UCSD-AML1 (cell line): ENCODE measurements at regions not wholly inside any gene's neighbourhood (a gene's known extent, or its start where the extent isn't known, plus 50 kb on each side); places are given as distances from the start of the nearest gene placed in this dataset.
"Not testable (repeated sequence)": the region's sequence is repeated elsewhere in the genome, so short reads cannot be mapped to it uniquely, and the experiment has no call there.

ENCODE experiments used
- DNase-seq: peaks from one replicate; lab custom pipeline; 2025; ENCODE audit not compliant: unreplicated experiment; lab: John Stamatoyannopoulos, UW

DNA sequence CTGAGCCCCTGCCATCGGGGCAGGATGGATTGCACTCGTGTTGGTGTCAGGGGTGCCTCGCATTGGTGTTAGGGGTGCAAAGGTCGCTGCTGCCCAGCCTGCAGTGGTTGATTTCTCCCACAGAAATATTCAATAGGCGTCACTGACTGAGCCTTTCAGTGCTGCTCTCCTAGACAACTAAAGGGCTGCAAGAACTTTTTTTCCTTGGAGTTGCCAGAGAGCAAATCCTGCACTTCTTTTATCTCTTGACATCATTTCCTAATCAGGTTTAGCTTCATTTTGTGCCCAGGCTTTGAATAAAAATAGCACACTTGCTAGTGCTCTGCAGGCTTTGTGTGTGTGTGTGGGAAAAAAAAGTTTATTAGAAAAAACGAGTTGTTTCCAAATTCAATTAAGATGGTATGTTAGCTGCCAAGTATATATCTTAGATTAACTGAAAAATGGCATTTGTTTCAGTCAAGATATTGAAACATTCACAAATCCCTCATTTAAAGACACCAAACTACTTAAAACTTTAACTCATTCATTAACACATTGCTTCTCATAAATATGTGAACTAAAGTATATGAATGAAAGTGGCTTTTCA is 125.6 kb downstream of the SOCS6 start:
- no peak for DNase-seq

DNA sequence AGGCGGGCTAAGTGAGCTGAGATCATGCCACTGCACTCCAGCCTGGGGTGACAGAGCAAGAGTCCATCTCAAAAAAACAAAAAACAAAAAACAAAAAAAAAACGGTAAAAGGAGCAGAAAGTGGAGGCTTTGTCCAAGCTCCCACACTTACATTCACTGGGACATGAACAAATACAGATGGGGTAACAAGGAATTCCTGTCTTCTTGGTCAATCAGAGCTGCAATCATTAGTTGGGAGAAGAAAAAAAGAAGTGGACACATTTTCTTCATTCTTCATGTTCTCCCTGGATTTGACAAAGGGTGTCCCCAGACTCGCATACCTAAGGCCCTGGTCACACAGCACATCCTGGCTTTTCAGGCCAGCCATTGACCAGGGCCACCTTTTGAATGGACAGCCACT is 124.6 kb downstream of the SOCS6 start:
- DNase-seq: no peak

GRCh38 chr18:70411876-70412435 is 123.1 kb downstream of the SOCS6 start:
- DNase-seq: no peak

- peak; percentile 9 for DNase-seq
Measured at GRCh38 chr18:70411307-70411706, 122.5 kb downstream of the SOCS6 start.

- no peak for DNase-seq
Measured at GRCh38 chr18:70405052-70405451, 116.2 kb downstream of the SOCS6 start.

DNA sequence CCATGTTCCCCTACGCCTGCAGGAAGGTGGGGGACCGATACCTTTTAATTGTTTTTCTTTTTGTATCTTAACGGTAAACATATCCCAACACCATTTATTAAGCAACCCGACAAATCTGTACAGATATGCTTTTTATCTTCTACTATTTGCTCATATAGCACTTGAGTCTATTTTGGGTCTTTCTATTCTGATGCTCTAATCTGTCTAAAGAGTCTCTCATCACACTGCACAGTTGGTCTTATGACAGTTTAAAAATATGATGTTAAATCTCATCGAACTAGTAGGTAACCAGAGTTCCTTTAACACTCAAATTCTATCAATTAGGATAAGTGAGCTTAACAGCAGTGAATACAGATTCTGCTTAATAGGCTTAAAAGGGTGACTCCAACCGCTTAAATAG is 111.6 kb downstream of the SOCS6 start:
- no peak for DNase-seq

DNA sequence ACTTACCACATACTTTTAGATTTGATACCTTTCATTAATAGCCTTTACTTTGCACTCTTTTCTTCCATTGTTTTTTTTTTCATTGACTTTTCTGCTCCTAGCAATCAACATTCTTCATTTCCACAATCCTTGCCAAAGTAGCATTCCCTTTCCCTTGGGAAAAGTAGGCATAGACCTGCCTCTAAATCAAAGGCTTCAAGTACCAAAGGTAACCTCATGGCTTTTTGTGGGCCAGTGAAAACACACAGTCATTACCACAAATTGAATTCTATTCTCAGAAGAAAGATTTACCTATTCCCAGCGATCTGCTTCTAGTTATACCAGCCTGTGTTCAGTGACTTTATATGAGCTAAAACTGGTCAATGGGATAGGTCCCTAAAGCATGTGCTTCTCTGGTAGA is 109.2 kb downstream of the SOCS6 start:
- no peak for DNase-seq

GRCh38 chr18:70397259-70397925 is 108.5 kb downstream of the SOCS6 start:
- no peak for DNase-seq

GRCh38 chr18:70395771-70396170 is 106.9 kb downstream of the SOCS6 start:
- DNase-seq: not testable (repeated sequence)

GRCh38 chr18:70394672-70395071 is 105.8 kb downstream of the SOCS6 start:
- no peak for DNase-seq

DNA sequence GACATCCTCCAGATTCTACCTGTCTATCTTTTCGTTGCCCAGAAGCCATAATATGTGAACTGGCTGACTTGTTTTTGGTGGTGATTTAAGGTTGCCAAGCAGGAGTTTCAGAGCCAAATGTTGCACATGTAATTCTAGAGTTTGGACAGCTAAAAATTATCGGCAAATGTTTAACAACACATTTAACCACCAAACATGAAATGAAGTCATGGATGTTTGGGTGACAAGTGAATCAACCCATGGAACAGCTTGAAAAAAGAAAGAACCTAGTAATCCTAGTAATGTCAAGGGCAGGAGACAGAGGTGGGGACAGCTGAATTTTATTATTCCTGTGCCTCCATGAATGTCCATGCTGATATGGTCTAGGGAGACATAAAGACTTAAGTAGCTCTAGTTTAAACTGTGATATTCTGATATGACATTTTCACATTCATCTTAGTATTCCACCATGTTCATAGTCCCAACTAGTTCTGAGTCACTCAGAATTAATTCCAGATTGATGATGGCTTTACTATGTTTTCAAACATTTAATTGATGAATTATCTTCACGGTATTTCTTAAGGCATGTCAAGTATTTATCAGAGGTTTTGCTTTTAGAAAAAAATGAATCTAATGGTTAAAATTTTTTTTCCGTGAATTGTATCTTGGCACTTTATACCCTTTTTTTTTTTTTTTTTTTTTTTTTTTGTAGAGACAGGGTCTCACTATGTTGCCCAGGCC is 101.7 kb downstream of the SOCS6 start:
- DNase-seq: no peak

- not testable (repeated sequence) for DNase-seq
Measured at GRCh38 chr18:70389036-70389435, 100.2 kb downstream of the SOCS6 start.

- DNase-seq: no peak
Measured at GRCh38 chr18:70387027-70387426, 98.2 kb downstream of the SOCS6 start.

GRCh38 chr18:70386582-70386981 is 97.7 kb downstream of the SOCS6 start:
- DNase-seq: no peak

DNA sequence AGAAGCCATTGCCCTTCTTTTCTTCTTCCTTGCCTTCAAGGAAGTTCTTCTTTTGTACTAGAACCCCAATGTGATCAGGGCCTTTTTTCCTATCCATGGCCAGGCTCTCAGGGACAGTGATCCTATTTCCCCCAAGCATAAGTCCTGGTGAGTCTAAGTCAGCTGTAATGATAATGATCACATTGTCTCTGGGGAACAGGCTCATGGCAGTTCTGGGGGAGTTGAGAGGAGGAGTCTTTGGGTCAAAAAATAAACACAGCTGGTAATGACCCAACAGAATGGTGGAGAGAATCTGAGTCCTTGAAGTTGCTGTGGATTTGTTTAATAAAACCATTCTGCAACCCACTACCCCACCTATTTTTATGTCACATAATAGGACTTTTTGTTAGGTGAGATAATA is 96.6 kb downstream of the SOCS6 start:
- DNase-seq: no peak

DNA sequence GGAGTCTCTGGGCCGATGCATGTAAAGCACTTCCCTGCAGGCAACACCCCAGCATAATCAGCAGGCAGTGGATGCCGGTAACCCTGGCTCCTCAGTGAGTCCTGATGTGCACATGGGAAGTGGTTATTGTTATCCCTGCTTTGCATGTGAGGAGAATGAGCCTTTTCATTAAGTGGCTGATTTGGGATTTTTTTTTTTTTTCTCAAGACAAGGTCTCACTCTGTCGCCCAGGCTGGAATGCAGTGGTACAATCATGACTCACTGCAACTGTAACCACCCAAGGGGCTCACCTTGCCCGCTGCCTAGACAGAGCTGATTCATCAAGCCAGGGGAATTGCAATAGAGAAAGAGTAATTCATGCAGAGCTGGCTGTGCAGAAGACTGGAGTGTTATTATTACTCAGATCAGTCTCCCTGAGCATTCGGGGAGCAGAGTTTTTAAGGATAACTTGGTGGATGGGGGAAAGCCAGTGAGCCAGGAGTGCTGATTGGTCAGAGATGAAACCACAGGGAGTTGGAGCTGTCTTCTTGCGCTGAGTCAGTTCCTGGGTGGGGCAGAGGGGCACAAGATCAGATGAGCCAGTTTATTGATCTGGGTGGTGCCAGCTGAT is 95.4 kb downstream of the SOCS6 start:
- DNase-seq: no peak

DNA sequence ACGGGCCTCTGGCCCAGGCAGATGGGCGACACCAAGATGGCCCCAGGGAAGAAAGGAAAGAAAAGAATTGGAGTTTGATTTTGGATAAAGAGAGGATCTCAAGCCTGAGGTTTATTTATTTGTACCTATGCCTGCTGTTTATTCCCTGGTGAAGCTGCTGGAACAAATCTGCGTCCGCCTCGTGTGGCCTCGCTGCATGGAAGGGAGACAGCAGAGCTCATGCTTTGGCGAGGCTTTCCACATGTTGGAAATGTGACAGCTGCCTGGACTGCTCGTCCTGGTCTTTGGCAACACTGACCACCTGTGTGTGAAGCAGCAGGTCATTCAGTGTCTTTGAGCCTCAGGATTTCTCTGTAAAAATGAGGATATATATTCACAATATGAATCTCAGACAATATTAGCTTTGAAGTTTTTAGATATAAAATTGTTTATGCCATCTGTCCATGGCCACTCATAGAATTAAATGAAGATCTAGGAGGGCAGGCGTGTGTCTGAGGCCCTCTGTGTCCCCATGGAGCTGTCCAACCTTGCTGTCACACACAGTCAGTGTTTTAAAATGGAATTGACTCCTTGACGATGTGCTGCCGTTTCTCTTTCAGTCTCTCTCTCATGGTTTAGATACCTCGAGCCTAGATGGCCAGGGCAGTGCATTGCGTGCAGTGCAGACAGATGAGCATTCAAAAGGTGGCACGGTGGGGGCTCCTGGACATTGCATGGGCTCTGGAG is 94.3 kb downstream of the SOCS6 start:
- DNase-seq: no peak

DNA sequence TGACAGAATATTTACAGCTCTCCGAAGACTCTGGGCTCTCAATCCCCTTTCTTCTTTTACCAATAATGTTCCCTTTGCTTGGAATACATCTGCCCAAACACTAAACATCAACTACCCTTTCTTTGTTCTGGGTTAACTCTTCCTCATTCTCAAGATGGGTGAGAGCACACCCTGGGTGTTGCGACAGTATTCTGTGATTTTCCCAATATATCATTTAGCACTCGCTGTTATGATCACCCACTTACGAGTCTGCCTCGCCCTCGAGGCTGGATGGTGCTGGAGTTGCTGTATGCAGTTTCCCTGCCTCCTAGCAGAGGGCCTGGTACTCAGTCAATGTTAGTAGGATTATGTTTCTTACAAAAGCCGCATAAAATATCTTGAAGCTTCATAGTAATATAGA is 93.2 kb downstream of the SOCS6 start:
- no peak for DNase-seq

GRCh38 chr18:70380915-70381896 is 92.4 kb downstream of the SOCS6 start:
- DNase-seq: peak; percentile 17
